Mammary epithelial cell (primary cell): ENCODE measurements at regions not wholly inside any gene's neighbourhood (a gene's known extent, or its start where the extent isn't known, plus 50 kb on each side); places are given as distances from the start of the nearest gene placed in this dataset.

Experiments
- CTCF ChIP-seq, 2 donors: IDR thresholded peaks in 1 of 2; conservative IDR thresholded peaks in 1 of 2; 2 replicates each; pipeline ENCODE4 v1.5.1; 2011 to 2012; ENCODE audit warnings: inconsistent platforms in 2 of 2, low read length in 2 of 2, mild to moderate bottlenecking in 2 of 2, control low read depth in 1 of 2, low read depth in 1 of 2; ENCODE audit not compliant: insufficient read depth in 1 of 2; ENCODE audit errors: extremely low read depth in 1 of 2
- EZH2 ChIP-seq: IDR thresholded peaks from 2 replicates; pipeline ENCODE4 v1.6.1; 2012; ENCODE audit warnings: low read length, inconsistent platforms, borderline replicate concordance

GRCh38 chr7:46975493-46975892 lies 606.4 kb downstream of the TNS3 start:
- no peak for TF ChIP-seq CTCF (conservative IDR thresholded peaks at IDR 0.05 in 1 of 2, IDR thresholded peaks at IDR 0.05 in 1 of 2; ENCODE audit: extremely low read depth in 1 of 2, insufficient read depth in 1 of 2, low read depth in 1 of 2, low read length in 2 of 2)
- no peak for TF ChIP-seq EZH2
